ENCODE measurements at regions not wholly inside any gene's neighbourhood (a gene's known extent, or its start where the extent isn't known, plus 50 kb on each side); places are given as distances from the start of the nearest gene placed in this dataset.

DNA sequence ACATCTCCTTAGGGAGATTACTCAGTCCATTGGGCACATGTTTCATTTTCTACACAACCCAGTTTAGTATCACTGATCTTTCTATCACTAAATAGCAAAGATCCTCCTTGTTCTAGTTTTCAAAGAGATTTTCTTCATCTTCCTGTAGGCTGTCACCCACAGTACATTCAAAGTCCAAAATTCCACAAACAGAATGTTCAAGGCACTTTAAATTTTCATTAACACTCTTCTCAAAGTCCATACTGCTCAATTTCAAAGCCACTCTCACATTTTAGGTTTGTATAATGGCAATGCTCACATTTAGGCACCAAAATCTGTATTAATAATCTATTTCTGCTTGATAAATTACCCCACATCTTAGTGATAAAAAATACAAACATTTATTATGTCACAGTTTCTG lies 152.8 kb downstream of the FSIP2 start:
- no peak for DNase-seq
- in situ Hi-C loops (cut with HindIII; ENCODE audit: low pct_ligation_motif_present, low pct_unique_long_range_greater_than_20kb, low sequenced_read_pairs), result no loop called here

DNA sequence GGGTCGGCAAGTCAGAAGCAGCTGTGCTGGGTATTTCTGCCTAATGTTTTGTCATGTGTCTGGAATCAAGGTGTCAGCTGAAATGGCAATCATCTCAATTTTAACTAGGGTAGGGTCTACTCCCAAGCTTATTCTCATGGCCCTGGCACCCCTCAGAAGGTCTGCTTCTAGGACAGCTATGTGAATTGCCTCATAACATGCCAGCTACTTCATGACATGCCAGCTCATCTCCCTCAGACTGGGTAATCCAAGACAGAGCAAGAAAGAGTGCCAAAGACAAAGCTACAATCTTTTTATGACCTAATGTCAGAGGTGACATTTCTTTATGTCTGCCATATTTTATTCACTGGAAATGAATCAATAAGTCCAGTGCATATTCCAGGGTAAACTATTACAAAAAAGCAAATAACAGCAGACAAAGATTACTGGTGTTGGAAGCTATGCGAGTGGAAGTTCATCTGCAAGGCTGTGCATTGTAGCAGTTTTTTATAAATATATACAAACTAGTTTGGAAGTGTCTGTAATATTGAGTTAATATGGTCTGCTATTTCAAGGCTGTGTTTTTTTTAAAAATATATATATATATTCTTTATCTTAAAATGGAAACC lies 153.3 kb downstream of the FSIP2 start:
- in situ Hi-C loops (cut with HindIII; ENCODE audit: low pct_ligation_motif_present, low pct_unique_long_range_greater_than_20kb, low sequenced_read_pairs), result no loop called here
- DNase-seq, result no peak

DNA sequence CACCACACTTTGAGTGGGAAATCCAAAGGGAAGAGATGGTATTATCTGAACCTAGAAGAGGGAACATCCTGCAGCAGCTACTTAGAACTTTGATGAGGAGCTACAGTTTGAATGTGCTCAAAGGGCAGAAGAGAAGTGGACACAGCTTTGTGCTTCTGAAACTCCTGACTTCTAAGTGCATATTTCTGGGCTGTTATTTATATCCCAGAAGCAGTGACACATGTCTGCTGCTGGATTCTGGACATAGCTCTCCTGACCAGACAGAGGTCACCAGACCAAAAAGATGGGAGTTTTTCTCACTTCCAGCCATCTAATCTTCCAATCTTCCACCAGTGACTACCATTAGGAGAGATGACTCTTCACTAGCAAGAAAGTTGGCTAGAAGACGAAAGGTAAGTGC lies 153.9 kb downstream of the FSIP2 start:
- DNase-seq, result no peak
- in situ Hi-C loops (cut with HindIII; ENCODE audit: low pct_ligation_motif_present, low pct_unique_long_range_greater_than_20kb, low sequenced_read_pairs), result no loop called here

DNA sequence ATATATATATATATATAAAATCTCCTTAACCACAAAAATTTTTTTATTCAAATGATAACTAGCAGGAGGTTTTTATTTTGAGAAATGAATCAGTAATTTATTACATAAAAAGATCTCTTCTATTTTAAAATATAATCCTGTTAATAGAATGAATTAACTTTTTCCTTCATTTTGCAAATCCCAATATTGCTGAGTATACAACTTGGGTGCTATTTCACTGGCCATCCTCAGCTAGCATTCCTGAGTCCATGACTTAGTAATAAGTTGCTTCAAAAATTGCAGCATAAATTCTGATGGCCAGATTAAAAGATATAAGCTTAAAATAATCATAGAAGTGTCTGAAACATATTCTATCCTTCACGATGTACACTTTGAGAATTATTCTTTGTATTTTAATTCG lies 155.6 kb downstream of the FSIP2 start:
- in situ Hi-C loops (cut with HindIII; ENCODE audit: low pct_ligation_motif_present, low pct_unique_long_range_greater_than_20kb, low sequenced_read_pairs), result no loop called here

DNA sequence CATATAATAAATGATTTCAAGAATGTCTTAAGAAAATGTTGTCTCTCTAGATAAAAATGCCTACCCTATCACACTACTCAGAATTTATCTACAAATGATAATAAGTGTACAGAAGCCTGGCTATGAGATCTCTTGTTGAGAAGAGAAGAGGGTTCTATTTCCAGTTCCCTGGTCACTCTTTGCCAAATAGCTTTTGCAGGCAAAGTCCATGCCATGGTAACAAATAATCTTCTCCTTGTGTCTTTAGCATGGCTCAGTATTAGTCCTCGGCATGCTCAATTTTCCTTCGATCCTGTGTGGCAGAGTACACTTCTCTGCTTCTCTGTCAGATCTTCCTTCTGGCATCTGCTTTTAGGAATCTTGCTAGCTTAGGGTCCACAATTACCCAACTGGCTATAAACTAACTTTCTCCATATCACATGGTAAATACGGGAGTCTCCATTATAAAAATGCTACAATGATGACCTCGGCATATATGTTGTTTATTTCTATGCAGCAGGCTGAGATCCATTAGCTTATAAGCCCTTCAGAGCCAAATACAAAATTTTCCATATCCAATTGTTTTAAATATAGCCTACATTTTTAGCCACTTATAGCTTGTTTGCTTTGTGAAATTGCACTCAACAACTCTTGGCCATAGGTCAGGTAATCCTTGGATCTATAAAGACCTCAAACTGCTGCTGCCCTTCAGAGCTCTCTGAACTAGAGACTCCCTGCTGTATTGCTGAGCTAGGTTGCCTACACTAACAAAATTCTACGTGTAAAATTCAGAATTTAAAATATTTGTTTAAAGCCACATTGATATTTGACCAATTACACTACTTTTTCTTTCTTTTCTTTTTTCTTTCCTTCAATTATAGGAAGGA lies 157.5 kb downstream of the FSIP2 start:
- in situ Hi-C loops (cut with HindIII; ENCODE audit: low pct_ligation_motif_present, low pct_unique_long_range_greater_than_20kb, low sequenced_read_pairs), result no loop called here
- DNase-seq, result no peak

More for the DNA sequence above, 155.6 kb downstream of the FSIP2 start:
- no peak for DNase-seq

DNA sequence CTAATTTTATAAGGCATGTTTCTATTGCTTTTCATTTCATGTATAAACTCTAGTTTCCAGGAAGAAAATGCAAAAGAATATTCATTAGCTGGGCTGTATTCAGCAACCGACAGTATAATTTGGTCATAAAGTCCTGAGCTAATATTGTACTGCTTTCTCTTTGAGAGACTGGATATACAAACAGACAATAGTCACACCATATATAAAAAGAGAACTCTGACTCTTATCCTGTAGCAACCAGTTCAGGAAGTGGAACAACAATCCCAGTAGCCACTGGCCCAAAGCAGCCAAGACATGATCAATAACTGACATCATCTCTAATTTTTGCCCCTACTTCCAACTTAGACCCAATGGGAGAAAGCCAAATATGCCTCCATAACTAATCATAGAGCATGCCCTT lies 160.8 kb downstream of the FSIP2 start:
- in situ Hi-C loops (cut with HindIII; ENCODE audit: low pct_ligation_motif_present, low pct_unique_long_range_greater_than_20kb, low sequenced_read_pairs), result no loop called here

DNA sequence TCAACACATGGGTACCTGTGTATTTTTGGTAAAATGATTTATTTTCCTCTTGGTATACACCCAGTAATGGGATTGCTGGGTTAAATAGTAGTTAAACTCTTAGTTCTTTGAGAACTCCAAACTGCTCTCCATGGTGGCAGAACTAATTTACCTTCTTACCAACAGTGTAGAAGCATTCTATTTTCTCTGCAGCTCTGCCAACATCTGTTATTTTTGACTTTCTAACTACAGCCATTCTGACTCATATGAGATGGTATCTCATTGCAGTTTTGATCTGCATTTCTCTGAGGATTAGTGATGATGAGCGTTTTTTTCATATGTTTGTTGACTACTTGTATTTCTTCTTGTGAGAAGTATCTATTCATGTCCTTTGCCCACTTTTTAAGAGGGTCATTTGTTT lies 180.6 kb downstream of the FSIP2 start:
- no peak for DNase-seq

More for the DNA sequence above, 160.8 kb downstream of the FSIP2 start:
- no peak for DNase-seq

DNA sequence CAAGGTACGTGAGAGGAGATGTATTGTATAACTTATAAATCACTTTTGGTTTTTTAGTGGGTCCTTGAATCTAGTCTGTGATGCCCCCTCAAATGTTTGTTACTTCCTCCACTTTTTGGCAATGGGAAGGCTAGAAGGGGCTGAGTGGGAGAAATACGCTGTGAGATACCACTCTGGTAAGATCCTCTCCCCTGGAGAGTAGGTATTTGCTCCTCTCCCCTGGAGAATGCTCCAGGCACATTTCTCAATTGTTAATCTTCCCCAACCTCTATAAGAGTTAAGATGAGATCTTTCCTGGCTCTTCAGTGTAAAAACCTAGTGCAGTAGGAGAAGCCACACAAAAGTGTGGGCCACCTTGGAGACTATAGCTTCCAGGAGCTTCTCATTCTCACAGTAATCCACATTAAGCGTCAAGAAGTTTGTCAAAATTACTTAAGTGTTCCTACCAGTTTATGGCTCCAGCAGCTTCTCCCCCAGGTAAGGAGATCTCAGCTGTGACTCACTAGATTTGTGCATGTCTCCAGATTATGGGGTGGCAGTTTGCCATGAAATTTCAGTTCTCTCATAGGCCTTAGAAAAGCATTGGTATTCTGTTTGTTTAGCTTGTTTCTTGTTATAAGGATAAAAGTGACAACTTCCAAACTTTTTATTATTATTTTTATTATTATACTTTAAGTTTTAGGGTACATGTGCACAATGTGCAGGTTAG lies 182.6 kb downstream of the FSIP2 start:
- in situ Hi-C loops (cut with HindIII; ENCODE audit: low pct_ligation_motif_present, low pct_unique_long_range_greater_than_20kb, low sequenced_read_pairs), result no loop called here

More for the DNA sequence above, 180.6 kb downstream of the FSIP2 start:
- in situ Hi-C loops (cut with HindIII; ENCODE audit: low pct_ligation_motif_present, low pct_unique_long_range_greater_than_20kb, low sequenced_read_pairs), result no loop called here

DNA sequence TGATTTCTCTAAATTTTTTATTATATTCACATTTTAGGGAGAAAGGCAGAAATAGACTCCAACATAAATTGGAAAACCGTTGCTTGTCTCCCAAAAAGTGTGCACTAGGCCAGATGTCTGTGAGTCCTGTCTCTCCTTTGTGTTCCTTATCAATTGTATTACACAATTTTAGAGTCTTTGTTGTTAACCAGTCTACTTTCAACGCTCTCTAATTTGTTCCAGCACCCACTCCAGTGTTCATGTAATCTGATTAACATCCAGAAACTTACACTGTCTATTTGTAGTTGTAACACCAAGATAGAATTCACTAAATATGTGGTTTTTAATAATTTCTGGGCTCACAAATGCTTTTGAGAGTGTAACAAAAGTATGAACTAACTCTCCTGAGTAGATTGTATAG lies 195.6 kb downstream of the FSIP2 start:
- in situ Hi-C loops (cut with HindIII; ENCODE audit: low pct_ligation_motif_present, low pct_unique_long_range_greater_than_20kb, low sequenced_read_pairs), result no loop called here

More for the DNA sequence above, 182.6 kb downstream of the FSIP2 start:
- no peak for DNase-seq

DNA sequence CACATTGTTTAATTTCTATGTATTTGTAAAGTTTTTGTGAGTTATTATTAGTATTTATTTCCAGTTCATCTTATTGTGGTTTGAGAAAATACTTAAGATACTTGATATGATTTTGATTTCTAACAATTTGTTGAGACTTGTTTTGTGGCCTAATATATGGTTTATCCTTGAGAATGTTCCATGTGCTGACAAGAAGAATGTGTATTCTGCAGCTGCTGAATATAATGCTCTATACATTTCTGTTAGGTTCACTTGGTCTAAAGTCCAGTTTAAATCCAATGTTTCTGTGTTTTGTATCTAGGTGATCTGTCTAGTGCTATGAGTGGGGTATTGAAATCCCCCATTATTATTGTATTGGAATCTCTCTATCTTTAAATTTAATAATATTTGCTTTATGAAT lies 201.3 kb downstream of the FSIP2 start:
- DNase-seq, result no peak
- in situ Hi-C loops (cut with HindIII; ENCODE audit: low pct_ligation_motif_present, low pct_unique_long_range_greater_than_20kb, low sequenced_read_pairs), result no loop called here

More for the DNA sequence above, 195.6 kb downstream of the FSIP2 start:
- no peak for DNase-seq

DNA sequence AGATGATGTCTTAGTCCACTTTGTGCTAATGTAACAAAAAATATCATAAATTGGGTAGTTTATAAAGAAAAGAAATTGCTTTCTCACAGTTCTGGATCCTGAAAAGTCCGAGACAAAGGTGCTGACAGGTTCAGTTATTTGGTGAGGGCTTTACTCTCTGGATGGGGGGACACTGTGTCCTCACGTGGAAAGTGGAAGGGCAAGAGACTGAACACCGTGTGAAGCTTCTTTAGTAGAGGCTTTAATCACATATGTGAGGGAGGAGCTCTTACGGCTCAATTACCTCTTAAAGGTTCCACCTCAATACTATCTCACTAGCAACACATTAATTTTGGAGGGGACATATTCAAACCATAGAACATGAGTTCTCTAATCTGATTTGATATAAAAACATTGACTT lies 204.3 kb downstream of the FSIP2 start:
- in situ Hi-C loops (cut with HindIII; ENCODE audit: low pct_ligation_motif_present, low pct_unique_long_range_greater_than_20kb, low sequenced_read_pairs), result no loop called here
- DNase-seq, result no peak

DNA sequence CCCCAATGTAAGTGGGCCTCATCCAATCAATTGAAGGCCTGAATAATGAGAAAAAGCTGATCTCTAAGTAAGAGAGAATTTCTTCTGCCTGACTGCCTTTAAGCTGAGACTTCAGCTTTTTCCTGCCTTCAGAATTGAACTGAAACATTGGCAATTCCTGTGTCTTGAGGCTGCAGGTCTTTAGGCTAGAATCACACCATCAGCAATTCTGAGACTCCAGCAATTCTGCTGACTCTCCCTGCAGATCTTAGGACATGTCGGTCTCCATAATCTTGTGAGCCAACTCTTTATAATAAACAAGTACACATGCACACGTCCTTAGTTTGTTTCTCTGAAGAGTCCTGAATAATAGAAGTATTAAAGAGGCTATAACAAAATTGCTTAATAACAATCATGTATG lies 209.1 kb downstream of the FSIP2 start:
- in situ Hi-C loops (cut with HindIII; ENCODE audit: low pct_ligation_motif_present, low pct_unique_long_range_greater_than_20kb, low sequenced_read_pairs), result no loop called here
- DNase-seq, result no peak

DNA sequence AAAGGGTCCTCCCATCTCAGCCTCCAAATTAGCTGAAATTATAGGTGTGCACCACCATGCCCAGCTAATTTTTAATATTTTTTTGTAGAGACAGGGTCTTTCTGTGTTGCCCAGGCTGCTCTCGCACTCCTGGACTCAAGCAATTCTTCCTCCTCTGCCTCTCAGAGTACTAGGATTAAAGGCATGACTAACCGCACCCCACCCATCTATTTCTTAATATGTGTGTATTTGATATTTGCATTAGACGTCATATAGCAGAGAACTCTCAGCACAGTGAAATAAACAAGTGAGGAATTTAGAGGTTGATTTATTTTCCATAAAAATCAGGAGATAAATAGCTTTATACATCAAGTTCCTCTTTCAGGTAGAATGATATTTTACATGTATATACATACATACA lies 213.5 kb downstream of the FSIP2 start:
- in situ Hi-C loops (cut with HindIII; ENCODE audit: low pct_ligation_motif_present, low pct_unique_long_range_greater_than_20kb, low sequenced_read_pairs), result no loop called here
- no peak for DNase-seq

DNA sequence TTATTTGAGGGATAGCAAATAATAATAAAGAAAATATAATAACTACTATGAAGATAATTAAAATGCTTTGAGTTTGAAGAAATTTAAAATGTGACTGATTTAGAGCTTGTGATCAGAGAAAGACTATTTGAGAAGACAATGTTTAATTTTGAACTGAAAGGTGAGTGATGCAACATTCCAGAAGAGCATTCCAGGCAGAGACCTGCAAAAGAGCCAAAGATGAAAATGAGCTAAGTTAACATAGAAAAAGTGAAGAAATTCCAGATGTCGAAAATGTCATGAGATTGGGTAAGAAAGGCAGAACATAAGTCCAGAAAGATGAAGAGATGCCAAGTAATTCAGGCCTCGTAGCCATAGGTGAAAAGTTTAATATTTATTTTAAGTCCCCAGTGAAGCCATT lies 215.8 kb downstream of the FSIP2 start:
- no peak for DNase-seq
- in situ Hi-C loops (cut with HindIII; ENCODE audit: low pct_ligation_motif_present, low pct_unique_long_range_greater_than_20kb, low sequenced_read_pairs), result no loop called here

DNA sequence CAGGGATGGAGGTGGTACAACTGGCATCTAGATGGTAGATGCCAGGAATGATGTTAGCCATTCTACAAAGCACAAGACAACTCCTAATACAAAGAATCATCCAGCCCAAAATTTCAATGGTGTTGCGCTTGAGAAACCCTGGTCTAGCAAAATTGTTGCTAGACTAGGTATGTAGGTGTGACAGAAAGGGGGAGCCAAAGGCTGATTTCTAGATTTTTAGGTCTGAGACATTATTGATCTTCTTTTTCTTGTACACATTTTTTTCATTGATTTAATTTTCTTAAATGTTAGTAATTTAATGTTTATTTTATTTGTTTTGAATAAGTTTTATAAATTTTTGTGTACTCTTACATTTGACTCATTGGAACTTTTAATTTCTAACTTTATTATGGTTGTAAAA lies 216.4 kb downstream of the FSIP2 start:
- no peak for DNase-seq
- in situ Hi-C loops (cut with HindIII; ENCODE audit: low pct_ligation_motif_present, low pct_unique_long_range_greater_than_20kb, low sequenced_read_pairs), result no loop called here

DNA sequence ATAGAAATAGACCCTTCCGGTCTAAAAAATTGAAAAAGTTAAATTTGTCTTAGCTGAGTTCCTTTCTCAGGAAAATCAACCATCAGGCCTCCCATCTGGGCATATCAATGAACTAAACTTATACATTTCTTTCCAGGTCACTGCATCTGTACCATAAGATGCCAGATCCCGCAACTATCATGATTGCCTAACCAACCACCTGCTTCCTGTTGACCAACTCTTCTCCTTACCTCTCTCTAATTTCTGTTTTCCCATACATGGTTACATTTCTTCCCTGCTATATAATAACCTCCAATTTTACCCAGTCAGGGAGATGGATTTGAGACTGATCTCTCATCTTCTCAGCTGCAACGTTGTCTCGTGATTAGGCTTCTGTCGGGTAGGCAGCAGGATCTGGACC lies 228.7 kb downstream of the FSIP2 start:
- in situ Hi-C loops (cut with HindIII; ENCODE audit: low pct_ligation_motif_present, low pct_unique_long_range_greater_than_20kb, low sequenced_read_pairs), result no loop called here
- DNase-seq, result no peak

DNA sequence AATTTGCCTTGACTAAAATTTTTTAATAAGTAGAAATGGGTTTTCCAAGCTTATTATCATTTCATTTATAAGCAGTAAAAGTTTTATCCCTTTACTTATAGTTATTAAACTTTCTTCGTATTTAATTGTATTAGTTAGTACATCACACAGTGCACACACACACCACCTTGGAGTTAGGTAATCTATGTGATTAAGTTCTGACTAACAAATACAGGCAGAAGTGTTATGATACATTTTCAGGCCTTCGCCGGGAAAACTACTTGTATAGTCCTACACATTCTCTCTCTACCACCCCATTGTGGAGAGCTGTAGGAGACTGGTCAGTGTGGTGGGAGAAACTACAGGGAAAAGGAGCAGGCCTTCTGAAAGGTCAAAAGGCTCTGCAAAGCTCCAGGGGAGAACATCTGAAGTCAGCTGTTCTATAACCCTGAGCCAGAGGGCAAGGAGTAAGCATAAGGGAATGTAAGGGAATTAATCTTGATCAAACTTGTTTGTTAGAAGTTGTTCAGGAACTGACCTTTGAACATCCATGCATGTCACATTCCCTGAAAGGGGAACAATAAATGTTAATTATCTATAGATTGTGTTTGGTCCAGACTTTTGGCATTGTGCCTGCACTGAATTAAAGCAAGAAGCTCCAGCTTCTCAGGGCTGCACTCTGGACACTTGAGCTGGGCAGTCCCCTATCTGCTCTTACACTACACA lies 231.7 kb downstream of the FSIP2 start:
- in situ Hi-C loops (cut with HindIII; ENCODE audit: low pct_ligation_motif_present, low pct_unique_long_range_greater_than_20kb, low sequenced_read_pairs), result no loop called here
- no peak for DNase-seq

DNA sequence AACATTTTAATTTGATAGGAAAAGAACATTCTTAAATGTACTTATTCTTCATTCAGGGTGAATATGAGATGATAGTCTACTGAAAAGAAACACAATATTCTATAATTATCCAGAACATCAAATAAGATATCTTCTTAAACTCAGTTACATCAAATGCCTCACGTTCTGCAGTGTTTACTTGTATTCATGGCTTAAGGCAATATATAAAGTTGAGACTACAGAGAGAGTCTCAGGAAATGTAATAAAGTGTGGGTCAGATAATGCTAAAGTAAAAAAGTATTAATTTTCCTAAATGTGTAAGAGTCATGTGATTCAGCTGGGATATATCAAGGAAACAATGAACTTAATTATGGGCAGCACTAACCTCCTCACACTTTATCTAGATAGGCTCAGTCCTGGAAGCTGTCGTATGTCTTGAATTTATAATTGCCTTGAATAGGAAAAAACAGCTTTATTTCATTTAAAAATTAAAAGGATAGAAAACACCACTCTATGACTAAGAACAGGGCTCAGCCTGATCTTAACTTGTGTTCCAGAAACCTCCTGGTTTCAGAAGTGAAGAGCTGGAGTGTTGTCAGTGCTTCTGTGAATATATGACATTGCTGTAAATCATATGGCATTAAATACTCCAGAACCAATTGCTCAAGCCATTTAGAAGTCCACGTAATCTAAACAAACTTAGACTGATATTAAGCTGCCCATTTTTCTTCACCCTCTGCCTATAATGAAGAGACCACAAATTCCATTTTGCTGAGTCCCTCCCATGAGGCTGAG lies 240.2 kb downstream of the FSIP2 start:
- no peak for DNase-seq
- in situ Hi-C loops (cut with HindIII; ENCODE audit: low pct_ligation_motif_present, low pct_unique_long_range_greater_than_20kb, low sequenced_read_pairs), result no loop called here

Data from ACHN (cell line).